Right ventricle myocardium superior (tissue), 1 donor: ENCODE measurements at regions not wholly inside any gene's neighbourhood (a gene's known extent, or its start where the extent isn't known, plus 50 kb on each side); places are given as distances from the start of the nearest gene placed in this dataset.
"Not testable (repeated sequence)": the region's sequence is repeated elsewhere in the genome, so short reads cannot be mapped to it uniquely, and the experiment has no call there.

Source experiments
- ATAC-seq: fragments of 200-7000 bp; cut with Tn5 transposase; one replicate; pipeline ENCODE4 v1.9.1; 2020; ENCODE audit warnings: mild to moderate bottlenecking; ENCODE audit not compliant: poor library complexity
- DNase-seq: peaks from one replicate; pipeline ENCODE4 v3.0.0-alpha.2; 2020
- intact Hi-C: fragments of 100-400 bp; cut with DNase I; formaldehyde crosslinking; loops from one replicate; pipeline ENCODE4 v1.11.2; 2022
- donor health status: DM: no; HTN: yes; CAD: no; lungs with severe emphysema.

DNA sequence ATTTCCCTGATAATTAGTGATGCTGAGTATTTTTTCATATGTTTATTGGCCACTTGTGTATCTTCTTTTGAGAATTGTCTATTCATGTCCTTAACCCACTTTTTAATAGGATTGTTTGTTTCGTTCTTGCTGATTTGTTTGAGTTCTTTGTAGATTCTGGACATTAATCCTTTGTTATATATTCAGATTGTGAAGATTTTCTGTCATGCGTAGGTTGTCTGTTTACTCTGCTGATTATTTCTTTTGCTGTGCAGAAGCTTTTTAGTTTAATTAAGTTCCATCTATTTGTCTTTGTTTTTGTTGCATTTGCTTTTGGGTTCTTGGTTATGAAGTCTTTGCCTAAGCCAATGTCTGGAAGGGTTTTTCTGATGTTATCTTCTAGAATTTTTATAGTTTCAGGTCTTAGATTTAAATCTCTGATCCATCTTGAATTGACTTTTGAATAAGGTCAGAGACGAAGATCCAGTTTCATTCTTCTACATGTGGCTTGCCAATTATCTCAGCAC lies 438.4 kb upstream of the TBL1XR1 start:
- intact Hi-C loops, ATAC-seq: not testable (repeated sequence)

GRCh38 chr3:177640319-177640965 lies 443.2 kb upstream of the TBL1XR1 start:
- no peak for ATAC-seq
- intact Hi-C loops: no loop called here
- DNase-seq: no peak

More for the DNA sequence above, 438.4 kb upstream of the TBL1XR1 start:
- not testable (repeated sequence) for DNase-seq

DNA sequence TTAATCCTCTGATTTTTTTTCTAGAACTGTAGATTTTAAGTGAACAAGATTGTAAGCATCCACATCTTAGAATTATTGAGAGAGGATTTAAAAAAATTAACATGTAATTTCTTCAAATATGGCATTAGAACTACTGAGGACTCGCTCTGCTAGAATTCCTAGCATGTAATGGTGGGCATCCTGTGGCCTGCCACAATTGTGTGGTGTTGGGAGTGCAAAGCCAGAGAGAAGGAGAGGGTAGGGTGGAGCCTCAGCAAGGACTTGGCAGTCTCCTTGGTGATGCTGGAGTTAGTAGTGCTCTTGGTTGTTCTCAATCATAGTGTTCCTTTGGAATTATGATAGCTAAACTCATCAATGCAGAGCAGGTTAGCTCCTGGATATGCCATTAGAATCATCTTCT lies 443.9 kb upstream of the TBL1XR1 start:
- ATAC-seq: no peak
- intact Hi-C loops: no loop called here
- no peak for DNase-seq

DNA sequence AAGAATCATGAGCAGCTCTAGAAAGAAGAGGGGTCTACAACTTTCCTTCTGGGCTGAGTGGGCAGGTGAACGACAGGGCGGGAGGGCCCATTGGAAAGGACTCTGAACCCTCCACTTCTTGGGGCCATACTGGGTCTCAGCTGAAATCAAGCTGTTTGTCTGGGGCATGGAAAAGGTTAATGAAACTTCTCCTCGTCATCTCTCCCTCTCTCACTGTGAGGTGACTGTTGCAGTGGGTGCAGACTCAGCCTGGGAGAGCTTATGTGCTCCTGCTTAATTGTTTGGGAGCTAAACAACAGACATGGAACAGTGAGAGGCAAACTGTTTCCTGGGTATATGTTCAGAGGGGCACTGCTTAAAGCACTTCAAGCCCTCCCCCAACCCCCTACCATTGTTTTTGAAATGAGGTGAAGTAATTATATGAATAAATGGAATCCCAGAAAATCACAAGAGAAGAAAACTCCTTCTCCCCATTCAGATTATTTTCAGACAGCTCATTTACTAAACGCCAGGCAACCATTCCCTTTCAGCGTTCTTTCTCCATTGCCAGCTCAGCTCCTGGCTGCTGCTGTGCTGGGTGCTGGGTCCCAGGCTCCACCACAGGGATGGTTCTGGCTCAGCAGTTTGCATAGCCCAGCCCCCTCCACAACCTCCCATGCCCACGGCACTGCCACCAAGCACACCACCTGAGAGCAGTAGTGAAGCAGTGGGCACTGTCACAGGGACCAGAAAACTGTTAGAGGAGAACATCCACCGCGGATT lies 444.9 kb upstream of the TBL1XR1 start:
- ATAC-seq: peak; percentile 41
- intact Hi-C loops: no loop called here

DNA sequence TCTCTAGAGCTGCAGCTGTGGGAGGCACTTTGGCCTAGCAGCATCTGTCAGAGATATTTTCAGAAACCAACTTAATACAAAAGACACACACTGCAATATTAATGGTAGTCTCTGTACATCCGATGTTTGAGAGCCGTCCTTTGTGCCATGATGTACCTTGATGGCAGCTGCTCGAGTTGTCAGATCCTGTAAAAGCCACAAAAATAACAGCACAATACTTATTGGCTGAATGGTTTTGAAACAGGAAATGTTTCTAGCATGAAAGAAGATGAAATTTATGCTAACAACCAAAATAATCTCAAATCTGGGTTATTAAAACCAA lies 445.5 kb upstream of the TBL1XR1 start:
- peak; percentile 20 for ATAC-seq
- DNase-seq: no peak
- intact Hi-C loops: no loop called here

More for the DNA sequence above, 444.9 kb upstream of the TBL1XR1 start:
- no peak for DNase-seq

DNA sequence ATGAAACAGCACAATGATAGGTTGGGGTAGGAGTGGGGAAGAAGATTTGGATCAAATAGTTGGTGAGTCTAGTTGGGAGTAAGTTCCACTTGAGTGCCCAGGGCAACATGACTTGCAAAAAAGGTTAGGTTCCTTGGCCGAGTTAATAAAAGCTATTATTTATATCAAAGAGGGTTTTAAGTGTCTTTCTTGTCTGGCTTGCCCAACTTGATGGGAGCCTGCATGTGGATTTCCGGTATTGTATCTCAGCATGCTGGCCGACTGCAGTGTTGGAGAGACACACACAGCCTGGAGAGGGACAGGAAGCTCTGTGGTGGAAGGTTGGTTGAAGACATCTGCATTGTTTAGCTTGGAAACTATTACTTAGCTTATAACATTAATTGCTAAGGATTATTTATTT lies 449.5 kb upstream of the TBL1XR1 start:
- DNase-seq: no peak

GRCh38 chr3:177647341-177647740 lies 450.1 kb upstream of the TBL1XR1 start:
- no peak for ATAC-seq
- intact Hi-C loops: no loop called here
- no peak for DNase-seq

More for the DNA sequence above, 449.5 kb upstream of the TBL1XR1 start:
- intact Hi-C loops: no loop called here
- no peak for ATAC-seq

GRCh38 chr3:177647876-177648275 lies 450.6 kb upstream of the TBL1XR1 start:
- DNase-seq (no peak), ATAC-seq (no peak)
- intact Hi-C loops: no loop called here

GRCh38 chr3:177652556-177653291 lies 455.4 kb upstream of the TBL1XR1 start:
- DNase-seq (no peak), ATAC-seq (peak; percentile 89)
- intact Hi-C loops: no loop called here

GRCh38 chr3:177657243-177657642 lies 460.0 kb upstream of the TBL1XR1 start:
- no peak for DNase-seq
- ATAC-seq: peak; percentile 36
- intact Hi-C loops: no loop called here

DNA sequence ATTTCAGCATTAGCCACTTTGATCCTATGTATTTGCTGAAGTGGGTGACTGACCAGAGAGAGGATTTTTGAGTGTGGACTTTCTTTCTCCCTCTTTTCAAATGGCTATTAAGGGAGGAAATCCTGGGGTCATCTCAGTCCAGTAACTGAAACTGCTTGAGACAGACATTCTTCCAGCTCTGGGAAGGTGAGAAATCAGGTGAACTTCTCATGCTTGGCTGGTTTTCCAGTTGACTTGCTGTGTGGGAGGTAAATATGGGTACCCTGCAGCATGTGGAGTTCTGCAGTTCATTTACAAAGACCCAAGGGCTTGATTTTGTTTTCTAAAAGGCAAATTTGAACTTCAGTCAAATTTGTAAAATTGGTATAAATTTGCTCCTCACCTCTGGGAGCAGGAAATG lies 461.1 kb upstream of the TBL1XR1 start:
- DNase-seq (no peak), ATAC-seq (no peak)
- intact Hi-C loops: no loop called here

DNA sequence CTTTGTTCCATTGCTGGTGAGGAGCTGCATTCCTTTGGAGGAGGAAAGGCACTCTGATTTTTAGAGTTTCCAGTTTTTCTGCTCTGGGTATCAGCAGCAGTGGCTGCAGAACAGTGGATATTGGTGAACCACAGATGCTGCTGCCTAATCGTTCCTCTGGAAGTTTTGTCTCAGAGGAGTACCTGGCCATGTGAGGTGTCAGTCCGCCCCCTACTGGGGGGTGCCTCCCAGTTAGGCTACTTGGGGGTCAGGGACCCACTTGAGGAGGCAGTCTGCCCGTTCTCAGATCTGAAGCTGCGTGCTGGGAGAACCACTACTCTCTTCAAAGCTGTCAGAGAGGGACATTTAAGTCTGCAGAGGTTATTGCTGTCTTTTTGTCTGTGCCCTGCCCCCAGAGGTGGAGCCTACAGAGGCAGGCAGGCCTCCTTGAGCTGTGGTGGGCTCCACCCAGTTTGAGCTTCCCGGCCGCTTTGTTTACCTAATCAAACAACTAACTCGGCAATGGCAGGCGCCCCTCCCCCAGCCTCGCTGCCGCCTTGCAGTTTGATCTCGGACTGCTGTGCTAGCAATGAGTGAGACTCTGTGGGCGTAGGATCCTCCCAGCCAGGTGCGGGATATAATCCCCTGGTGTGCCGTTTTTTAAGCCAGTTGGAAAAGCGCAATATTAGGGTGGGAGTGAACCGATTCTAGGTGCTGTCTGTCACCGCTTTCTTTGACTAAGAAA lies 467.3 kb upstream of the TBL1XR1 start:
- intact Hi-C loops, DNase-seq, ATAC-seq: not testable (repeated sequence)

- ATAC-seq (no peak), DNase-seq (no peak)
- intact Hi-C loops: no loop called here
These were observed 468.0 kb upstream of the TBL1XR1 start for GRCh38 chr3:177665122-177665808.

DNA sequence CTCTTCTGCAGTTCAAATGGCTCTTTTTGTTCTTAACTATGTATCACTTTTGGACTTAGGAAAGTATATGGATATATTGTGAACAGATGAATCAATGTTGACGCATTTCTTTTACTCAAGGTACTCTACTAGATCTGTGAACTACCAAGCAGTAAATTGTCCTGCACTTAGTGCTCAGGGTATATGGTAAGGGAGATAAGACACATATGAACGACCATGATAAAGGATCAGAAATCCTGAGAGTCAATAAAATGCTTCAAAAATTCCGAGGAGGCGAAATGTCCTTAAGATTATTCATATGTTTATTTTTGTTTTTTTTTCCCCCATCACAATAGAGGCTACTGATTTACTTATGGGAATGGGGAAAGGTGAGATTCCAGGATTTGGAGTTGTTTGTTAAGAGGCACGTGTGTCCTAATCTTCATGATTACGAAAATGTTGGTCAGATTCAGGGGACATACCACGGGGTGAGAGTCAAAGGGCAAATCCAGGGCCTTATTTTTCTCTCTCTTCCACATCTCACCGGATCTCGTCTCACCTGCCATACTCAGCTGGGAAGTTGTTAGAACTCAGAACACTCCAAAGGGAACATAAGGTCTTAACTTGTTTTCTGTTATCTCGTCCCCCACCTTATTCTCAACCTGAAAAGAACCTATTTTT lies 475.1 kb upstream of the TBL1XR1 start:
- no peak for DNase-seq
- intact Hi-C loops: no loop called here
- no peak for ATAC-seq

GRCh38 chr3:177673112-177673914 lies 476.0 kb upstream of the TBL1XR1 start:
- ATAC-seq (peak; percentile 77), DNase-seq (no peak)

GRCh38 chr3:177674186-177674585 lies 476.9 kb upstream of the TBL1XR1 start:
- ATAC-seq: no peak
- intact Hi-C loops: no loop called here

More at GRCh38 chr3:177673112-177673914, 476.0 kb upstream of the TBL1XR1 start:
- intact Hi-C loops: no loop called here

GRCh38 chr3:177676148-177676547 lies 478.9 kb upstream of the TBL1XR1 start:
- DNase-seq (no peak), ATAC-seq (no peak)
- intact Hi-C loops: no loop called here

More at GRCh38 chr3:177674186-177674585, 476.9 kb upstream of the TBL1XR1 start:
- no peak for DNase-seq
